GM21526 (cell line): ENCODE measurements at regions not wholly inside any gene's neighbourhood (a gene's known extent, or its start where the extent isn't known, plus 50 kb on each side); places are given as distances from the start of the nearest gene placed in this dataset.
"Not testable (repeated sequence)": the region's sequence is repeated elsewhere in the genome, so short reads cannot be mapped to it uniquely, and the experiment has no call there.

ENCODE experiments used
- ATAC-seq: cut with Tn5 transposase; IDR thresholded peaks from one replicate; pipeline ENCODE4 v1.9.1; 2021; ENCODE audit warnings: moderate library complexity; ENCODE audit not compliant: unreplicated experiment, low FRiP score

DNA sequence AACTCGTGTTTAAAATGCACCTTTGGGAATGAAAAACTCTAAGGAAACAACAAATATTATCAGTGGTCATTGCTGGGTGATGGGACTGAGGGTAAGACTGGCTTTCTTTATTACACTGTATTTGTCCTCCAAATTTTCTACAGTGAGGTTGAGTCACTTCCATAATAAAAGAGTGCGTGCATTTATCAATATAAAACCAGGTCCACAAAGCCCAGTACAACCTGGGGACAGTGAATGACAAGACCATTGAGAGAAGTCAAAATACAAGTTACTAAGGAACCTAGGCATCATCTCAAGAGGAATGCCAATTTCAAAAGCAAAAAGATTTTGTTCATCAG, 76.4 kb downstream of the MAGED4 start:
- peak; percentile 11 for ATAC-seq

DNA sequence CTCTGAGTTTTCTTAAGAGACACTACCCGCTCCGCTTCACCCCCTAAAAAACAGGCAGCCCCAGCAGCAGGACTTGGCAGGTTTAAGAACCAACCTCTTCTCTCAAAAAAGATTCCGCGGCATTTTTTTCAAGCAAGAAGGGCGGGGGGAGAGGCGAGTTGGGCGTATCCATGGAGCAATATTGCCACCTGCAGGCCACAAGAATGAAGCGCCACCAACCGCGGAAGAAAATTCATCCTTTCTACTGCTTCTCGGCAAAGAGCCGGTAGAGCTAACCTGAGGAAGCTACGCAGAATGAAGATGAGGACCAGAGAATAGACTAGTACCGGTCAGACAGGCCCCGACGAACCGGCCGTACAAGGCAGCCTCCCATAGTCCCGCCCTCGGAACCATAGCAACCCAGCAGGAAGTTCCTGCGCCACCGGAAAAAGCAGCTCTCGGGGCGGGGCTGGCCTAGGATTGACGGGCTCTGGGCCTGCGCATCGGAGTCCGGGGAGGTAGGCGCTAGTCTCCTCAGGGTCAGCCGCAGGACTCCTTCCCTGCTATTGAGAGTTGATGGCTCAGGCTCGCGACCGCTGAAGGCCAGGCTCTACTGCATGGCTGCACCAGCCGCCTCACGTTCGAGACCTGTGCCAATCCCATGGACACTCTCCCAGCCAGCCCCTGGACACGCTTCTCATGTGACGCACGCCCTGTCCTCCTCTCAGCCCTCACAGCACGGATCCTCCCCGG, 76.9 kb downstream of the MAGED4 start:
- peak; percentile 98 for ATAC-seq

DNA sequence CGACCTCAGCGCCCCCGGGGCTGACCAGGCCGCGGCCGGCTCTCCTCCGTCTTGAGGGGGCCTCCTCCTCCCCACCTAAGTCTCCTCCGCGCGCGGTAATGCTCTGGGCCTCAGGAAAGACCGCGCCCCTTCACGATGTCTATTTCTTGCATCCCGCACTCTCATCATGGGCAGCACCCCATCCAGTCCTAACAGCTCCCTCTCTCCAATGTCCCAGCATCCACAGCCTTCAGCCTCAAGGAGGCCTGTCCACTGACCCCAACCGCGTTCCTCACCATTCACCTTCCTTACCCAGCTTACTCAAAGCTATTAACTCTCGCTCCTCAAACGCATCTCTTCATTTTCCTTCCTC, 77.5 kb downstream of the MAGED4 start:
- peak; percentile 12 for ATAC-seq

DNA sequence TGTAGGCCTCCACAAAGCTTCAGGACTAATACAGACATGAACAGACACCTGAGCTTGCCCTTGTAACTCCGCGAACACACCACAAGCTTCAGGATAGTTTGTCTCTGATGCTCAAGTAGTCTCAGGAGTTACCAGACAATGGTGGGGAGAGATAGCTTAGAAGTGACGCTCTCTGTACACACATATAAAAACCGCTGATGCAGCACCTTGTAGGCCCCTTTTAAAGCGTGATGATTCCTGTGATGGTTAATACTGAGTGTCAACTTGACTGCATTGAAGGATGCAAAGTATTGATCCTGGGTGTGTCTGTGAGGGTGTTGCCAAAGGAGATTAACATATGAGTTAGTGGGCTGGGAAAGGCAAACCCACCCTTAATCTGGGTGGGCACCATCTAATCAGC, 78.7 kb downstream of the MAGED4 start:
- no peak for ATAC-seq

DNA sequence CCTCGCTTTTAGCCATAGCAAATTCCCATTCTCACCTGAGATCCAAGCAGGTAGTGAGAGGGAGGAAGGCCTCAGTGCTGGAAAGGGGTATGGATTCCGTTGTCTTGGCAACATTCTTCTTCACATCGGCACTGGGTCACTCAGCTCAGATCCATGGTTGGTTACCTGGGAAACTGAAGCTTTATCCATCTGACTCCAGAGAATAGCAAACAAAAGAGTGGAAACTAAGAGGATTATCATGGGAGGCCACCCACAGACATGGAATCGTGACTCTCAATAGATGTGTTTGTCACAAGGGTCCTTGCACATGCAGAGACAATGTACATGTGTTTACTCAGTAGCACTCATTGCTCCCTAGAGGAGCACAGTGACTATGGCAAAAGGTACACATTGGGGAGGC, 81.0 kb downstream of the MAGED4 start:
- ATAC-seq = no peak

DNA sequence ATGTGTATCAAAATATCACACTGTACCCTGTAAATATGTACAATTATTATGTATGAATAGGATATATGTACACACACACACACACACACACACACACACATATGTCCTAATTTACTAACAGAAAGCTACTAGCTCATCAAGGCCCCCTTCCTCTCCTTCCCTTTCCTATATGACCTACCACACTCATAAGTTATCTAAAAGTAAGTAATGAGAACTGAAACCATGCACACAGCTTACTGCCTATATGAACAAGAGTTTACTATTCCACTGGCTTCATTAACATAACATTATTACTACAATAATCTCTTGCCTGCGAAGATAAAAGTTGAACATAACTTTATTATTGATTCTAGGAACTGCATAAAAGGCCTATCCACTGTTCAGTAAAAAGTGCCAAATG, 83.8 kb downstream of the MAGED4 start:
- ATAC-seq = not testable (repeated sequence)

DNA sequence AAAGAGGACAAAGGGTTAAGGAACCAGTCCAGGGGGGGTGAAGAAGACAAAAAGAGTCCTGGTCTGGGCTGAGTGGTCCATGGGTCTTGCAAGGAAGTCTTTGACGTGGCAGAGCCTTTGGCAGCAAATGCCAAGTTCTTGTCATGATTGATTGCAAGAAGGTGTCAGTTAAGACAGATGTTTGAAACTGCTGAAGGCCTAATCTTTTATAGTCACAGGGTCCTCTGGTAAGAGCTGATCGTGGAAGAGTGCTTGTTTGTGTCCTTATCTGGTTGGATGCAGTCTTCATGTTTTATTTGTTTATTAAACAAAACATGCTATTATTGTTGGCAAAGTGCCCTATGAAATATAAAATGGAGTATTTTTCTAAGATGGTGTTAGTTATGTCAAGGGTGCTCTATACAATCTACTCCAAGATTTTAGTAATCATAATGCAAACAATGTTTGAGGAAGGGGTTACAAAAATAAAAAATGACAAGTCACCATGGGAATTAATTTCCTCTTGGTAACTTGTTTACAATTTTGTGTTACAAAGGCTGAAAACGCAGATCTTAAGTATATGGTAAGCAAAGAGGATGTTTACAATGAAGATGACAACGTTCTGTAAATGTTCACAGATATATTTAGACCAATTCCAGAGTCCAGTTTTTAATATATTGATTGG, 85.9 kb downstream of the MAGED4 start:
- no peak for ATAC-seq

DNA sequence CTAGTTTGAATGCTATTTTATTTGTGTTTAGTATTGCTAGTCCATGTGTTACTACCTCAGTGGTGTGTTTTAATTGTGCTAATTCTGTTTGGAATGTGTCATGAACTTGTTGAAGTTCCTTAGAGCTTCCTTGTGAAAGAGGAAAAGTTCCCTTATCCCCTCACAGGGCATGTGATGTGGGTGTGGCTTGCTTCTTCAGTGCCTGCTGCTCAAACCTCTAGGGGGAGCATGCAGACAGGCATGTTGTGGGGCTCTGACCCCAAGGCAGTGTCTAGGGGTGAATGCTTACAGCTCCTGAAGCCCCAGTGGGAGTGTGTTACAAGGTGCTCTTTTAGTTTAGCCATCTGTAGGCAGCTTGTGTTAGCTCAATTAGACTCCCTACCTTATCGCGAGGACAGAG, 86.5 kb downstream of the MAGED4 start:
- ATAC-seq = no peak

DNA sequence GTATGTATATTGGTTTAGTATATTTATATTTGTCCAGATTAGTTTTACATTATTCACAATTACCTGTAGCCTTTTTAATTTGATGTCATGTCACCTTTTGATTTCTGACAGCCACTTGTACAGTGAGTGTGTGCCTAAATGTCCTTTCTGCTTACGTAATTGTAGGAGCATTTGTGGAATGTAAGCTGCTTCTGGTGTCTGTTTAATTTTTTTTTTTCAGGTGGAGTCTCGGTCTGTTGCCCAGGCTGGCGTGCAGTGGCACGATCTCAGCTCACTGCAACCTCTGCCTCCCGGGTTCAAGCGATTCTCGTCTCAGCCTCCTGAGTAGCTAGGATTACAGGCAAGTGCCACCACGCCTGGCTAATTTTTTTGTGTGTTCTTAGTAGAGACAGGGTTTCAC, 91.2 kb upstream of the XAGE2 start:
- ATAC-seq = no peak

DNA sequence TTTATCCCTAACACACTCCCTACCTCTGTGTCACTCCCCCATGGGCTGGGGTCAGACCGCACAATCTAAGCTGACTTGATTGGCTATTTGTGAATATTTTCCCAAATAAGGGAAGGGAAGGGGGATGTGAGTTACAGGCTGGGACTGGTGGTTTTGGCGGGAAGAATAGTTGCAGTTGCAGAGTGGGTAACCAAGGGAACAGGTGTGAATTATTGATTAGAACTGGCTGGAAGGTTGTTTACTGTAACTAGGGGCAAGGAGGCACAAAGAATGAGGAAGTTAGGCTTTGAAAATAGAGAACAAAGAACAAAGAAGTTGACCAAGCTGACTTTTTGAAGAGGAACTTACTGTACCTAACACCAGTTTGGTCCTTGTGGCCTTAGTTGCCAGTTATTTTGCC, 88.0 kb upstream of the XAGE2 start:
- ATAC-seq = no peak

DNA sequence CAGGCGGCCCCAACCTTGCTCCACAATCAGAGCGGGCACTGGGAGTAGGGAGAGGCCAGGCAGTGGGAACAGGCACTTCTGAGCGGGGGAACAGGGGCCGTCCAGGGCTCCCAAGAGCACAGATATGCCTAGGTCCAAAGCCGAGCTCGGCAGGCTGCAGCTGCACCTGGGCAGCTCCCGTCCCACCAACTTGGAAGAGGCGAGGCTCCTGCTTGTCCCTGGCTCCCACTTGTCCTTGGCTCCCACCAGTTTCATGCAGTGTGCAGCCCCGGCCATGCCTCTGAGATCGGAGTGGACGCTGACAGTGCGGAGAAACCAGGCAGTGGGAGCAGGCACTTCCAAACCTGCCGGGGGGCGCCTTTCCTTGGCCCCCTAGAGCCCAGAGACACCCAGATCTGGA, 84.0 kb upstream of the XAGE2 start:
- no peak for ATAC-seq

DNA sequence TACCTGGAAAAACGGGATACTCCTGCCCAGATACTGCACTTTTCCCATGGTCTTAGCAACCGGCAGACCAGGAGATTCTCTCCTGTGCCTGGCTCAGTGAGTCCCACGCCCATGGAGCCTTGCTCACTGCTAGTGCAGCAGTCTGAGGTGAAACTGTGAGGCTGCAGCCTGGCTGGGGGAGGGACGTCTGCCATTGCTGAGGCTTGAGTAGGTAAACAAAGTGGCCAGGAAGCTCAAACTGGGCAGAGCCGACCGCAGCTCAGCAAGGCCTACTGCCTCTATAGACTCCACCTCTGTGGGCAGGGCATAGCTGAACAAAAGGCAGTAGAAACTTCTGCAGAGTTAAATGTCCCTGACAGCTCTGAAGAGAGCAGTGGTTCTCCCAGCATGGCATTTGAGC, 69.9 kb upstream of the XAGE2 start:
- not testable (repeated sequence) for ATAC-seq

DNA sequence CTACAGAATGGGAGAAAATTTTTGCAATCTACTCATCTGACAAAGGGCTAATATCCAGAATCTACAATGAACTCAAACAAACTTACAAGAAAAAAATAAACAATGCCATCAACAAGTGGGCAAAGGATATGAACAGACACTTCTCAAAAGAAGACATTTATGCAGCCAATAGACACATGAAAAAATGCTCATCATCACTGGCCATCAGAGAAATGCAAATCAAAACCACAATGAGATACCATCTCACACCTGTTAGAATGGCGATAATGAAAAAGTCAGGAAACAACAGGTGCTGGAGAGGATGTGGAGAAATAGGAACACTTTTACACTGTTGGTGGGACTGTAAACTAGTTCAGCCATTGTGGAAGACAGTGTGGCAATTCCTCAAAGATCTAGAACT, 60.3 kb upstream of the XAGE2 start:
- not testable (repeated sequence) for ATAC-seq
